LNCAP (cell line): ENCODE measurements at regions not wholly inside any gene's neighbourhood (a gene's known extent, or its start where the extent isn't known, plus 50 kb on each side); places are given as distances from the start of the nearest gene placed in this dataset.

Experiments
- CTCF ChIP-seq: fragments of 450-650 bp; IDR thresholded peaks from 2 replicates; pipeline ENCODE4 v1.5.1; 2017; ENCODE audit warnings: mild to moderate bottlenecking

DNA sequence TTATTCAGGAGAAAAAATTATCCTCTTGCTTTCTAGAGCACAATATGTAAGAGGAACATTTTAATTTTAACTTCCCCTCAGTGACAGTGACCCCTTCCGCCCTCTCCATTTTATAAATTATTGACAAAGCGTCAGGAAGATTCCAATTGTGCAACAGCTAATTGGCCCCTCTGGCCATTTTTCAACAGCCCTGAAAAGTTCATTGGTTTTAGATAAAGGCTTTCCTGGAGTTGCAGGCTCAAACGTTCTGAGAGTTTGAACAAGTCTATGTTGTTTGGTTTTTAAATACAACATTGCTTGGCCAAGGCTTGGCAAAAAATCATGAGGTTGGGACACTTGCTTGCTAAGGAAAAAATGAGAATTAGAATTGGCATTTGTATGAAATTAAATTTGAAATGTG is 422.2 kb upstream of the ANKRD30A start:
- no peak for TF ChIP-seq CTCF

GRCh38 chr10:36700123-36700522 is 425.3 kb upstream of the ANKRD30A start:
- no peak for TF ChIP-seq CTCF

GRCh38 chr10:36692759-36693158 is 432.6 kb upstream of the ANKRD30A start:
- no peak for TF ChIP-seq CTCF

- TF ChIP-seq CTCF = no peak
These were observed 436.7 kb upstream of the ANKRD30A start for GRCh38 chr10:36688717-36689116.

- TF ChIP-seq CTCF = no peak
These were observed 442.0 kb upstream of the ANKRD30A start for GRCh38 chr10:36683421-36683820.

DNA sequence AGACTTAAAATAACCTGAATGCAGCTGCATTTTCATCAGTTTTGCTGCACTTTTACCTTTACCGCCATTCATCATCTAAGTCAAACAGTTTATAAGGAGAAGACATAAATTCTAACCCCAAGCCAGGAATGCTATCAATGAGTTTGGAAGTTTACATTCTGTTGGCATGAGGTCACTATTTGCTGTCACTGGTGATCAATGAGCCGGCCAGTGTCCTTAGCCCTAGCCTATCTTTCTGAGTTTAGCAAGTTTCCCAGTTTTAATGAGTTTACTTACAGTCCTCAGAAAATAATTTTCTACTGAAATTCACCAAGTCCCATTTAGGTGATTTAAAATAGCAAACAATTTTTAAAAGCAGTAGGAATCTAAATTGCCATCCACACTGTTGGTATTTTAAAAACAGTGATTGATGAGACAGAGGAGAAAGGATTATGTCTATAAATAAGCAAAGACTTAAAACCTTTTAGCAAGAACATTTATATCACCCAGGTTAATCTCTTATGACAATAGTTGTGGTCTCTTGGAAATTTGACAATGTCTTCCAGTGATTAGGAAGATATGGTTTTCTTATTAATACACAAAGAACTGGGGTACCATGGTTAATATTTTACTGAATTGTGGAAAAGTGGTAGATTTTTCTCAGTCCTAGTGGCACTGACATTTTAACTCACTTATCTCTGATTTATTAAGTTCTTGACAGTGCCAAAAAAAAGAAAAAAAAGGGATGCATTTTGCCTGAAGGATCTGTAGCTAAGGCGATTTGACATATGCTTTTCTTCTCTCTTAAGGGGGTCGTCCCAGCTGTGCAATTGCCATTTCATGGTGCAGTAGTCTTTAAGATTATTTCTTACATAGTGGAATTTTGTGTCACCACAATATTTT is 443.4 kb upstream of the ANKRD30A start:
- no peak for TF ChIP-seq CTCF

DNA sequence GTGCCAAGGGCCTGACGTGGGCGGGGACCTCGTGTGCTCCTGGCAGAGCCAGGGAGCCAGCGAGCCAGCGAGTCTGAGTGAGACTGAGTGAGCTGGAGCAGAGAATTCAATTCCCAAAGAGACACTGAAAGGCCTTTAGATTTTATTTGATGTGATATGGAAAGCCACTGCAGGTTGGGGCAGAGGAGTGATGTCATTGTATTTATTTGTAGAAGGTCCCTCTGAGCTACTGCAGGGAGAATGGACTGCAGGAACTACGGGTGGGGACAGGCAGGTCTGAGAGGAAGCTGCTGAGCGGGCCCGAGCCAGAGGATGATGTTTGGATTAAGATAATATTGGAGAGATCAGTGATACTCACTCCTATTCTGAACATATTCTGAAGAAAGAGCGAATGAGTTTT is 445.8 kb upstream of the ANKRD30A start:
- no peak for TF ChIP-seq CTCF

GRCh38 chr10:36677431-36677768 is 448.0 kb upstream of the ANKRD30A start:
- no peak for TF ChIP-seq CTCF
